Thoracic aorta (tissue), 2 donors: ENCODE measurements at regions not wholly inside any gene's neighbourhood (a gene's known extent, or its start where the extent isn't known, plus 50 kb on each side); places are given as distances from the start of the nearest gene placed in this dataset.

ENCODE experiments used
- ATAC-seq: fragments of 150-250 bp; one replicate; pipeline ENCODE4 v1.8.0; 2017; ENCODE audit warnings: low read depth; ENCODE audit not compliant: insufficient number of reproducible peaks, low FRiP score
- DNase-seq: peaks from one replicate; pipeline ENCODE4 v3.0.0-alpha.2; 2020; ENCODE audit warnings: low spot score
- H3K27ac ChIP-seq, 2 donors: fragments of 200-600 bp; sonication (generic); 1 replicate in 1 of 2; 2 replicates in 1 of 2; pipeline ENCODE4 v1.5.1; 2016; ENCODE audit warnings: mild to moderate bottlenecking in 2 of 2, moderate library complexity in 2 of 2
- H3K27me3 ChIP-seq: fragments of 200-600 bp; sonication (generic); replicated peaks from 2 replicates; pipeline ENCODE4 v1.6.0; 2016; ENCODE audit warnings: mild to moderate bottlenecking; ENCODE audit not compliant: insufficient read depth
- H3K36me3 ChIP-seq: fragments of 200-600 bp; sonication (generic); one replicate; pipeline ENCODE4 v1.5.1; 2016
- H3K4me1 ChIP-seq, 2 donors: fragments of 200-600 bp; sonication (generic); 1 replicate in 1 of 2; 2 replicates in 1 of 2; pipeline versions ENCODE4 v1.5.1 to v1.6.0; 2016; ENCODE audit warnings: low read depth in 2 of 2, mild to moderate bottlenecking in 1 of 2; ENCODE audit not compliant: control insufficient read depth in 1 of 2
- H3K4me3 ChIP-seq: fragments of 200-600 bp; sonication (generic); 2 replicates; pipeline ENCODE4 v1.5.1; 2016; ENCODE audit warnings: mild to moderate bottlenecking
- H3K9me3 ChIP-seq: fragments of 200-600 bp; sonication (generic); 2 replicates; pipeline ENCODE4 v1.5.1; 2016
- CTCF ChIP-seq: fragments of 200-600 bp; sonication (generic); IDR thresholded peaks from one replicate; pipeline ENCODE4 v1.5.1; 2019; ENCODE audit warnings: antibody characterized with exemption

GRCh38 chr2:129009555-129010146 lies 691.0 kb upstream of the HS6ST1 start:
- H3K9me3 ChIP-seq = no peaks in the 10 kb centered on the region
- H3K4me1 ChIP-seq = no peaks in the 10 kb centered on the region
- no peak for DNase-seq
- no peak for ATAC-seq
- H3K27me3 ChIP-seq = no peaks in the 10 kb centered on the region
- no peak for TF ChIP-seq CTCF
- no peaks in the 10 kb centered on the region for H3K36me3 ChIP-seq
- H3K27ac ChIP-seq = no peak overlapping the region
- no peak overlapping the region for H3K4me3 ChIP-seq

- DNase-seq (no peak), ATAC-seq (no peak)
- Histone ChIP-seq H3K4me1 (no peaks in the 10 kb centered on the region), H3K27me3 (no peaks in the 10 kb centered on the region), H3K9me3 (no peaks in the 10 kb centered on the region), H3K4me3 (no peak overlapping the region), H3K27ac (no peak overlapping the region), H3K36me3 (no peaks in the 10 kb centered on the region)
- TF ChIP-seq CTCF = no peak
These were observed 691.6 kb upstream of the HS6ST1 start for GRCh38 chr2:129010262-129010661.

GRCh38 chr2:129011466-129012061 lies 692.9 kb upstream of the HS6ST1 start:
- TF ChIP-seq CTCF = no peak
- Histone ChIP-seq H3K4me3 (no peak overlapping the region), H3K27ac (no peak overlapping the region), H3K27me3 (no peaks in the 10 kb centered on the region), H3K36me3 (no peaks in the 10 kb centered on the region), H3K9me3 (no peaks in the 10 kb centered on the region), H3K4me1 (no peaks in the 10 kb centered on the region)
- DNase-seq = no peak
- no peak for ATAC-seq

GRCh38 chr2:129014432-129014831 lies 695.8 kb upstream of the HS6ST1 start:
- DNase-seq (no peak), ATAC-seq (no peak)
- H3K27ac ChIP-seq = no peak overlapping the region
- no peaks in the 10 kb centered on the region for H3K27me3 ChIP-seq
- no peak for TF ChIP-seq CTCF
- no peaks in the 10 kb centered on the region for H3K36me3 ChIP-seq
- H3K4me3 ChIP-seq = no peak overlapping the region
- H3K4me1 ChIP-seq = no peaks in the 10 kb centered on the region
- H3K9me3 ChIP-seq = no peaks in the 10 kb centered on the region

GRCh38 chr2:129015397-129016285 lies 697.0 kb upstream of the HS6ST1 start:
- H3K27ac ChIP-seq = no peak overlapping the region
- H3K4me1 ChIP-seq = no peaks in the 10 kb centered on the region
- TF ChIP-seq CTCF = no peak
- H3K4me3 ChIP-seq = no peak overlapping the region
- no peaks in the 10 kb centered on the region for H3K36me3 ChIP-seq
- ATAC-seq (no peak), DNase-seq (no peak)
- H3K27me3 ChIP-seq = no peaks in the 10 kb centered on the region
- H3K9me3 ChIP-seq = no peaks in the 10 kb centered on the region
